B cell (primary cell): ENCODE measurements at regions not wholly inside any gene's neighbourhood (a gene's known extent, or its start where the extent isn't known, plus 50 kb on each side); places are given as distances from the start of the nearest gene placed in this dataset.

ENCODE experiments used
- ATAC-seq: fragments of 200-7000 bp; cut with Tn5 transposase; one replicate; pipeline ENCODE4 v1.10.0; 2021; ENCODE audit warnings: low read depth, mild to moderate bottlenecking, moderate number of reproducible peaks, moderate library complexity
- CTCF ChIA-PET: fragments of 350-600 bp; sonication (Branson Sonifier 250); formaldehyde crosslinking; loops from one replicate; lab custom pipeline; 2021; ENCODE audit warnings: antibody characterized with exemption, inconsistent platforms; lab: Charles Lee
- POLR2A ChIA-PET: fragments of 350-600 bp; sonication (Branson Sonifier 250); formaldehyde crosslinking; loops from one replicate; lab custom pipeline; 2021; ENCODE audit warnings: antibody characterized with exemption; lab: Charles Lee
- DNase-seq: peaks from one replicate; pipeline ENCODE4 v3.0.0; 2013
- H2AFZ ChIP-seq: 2 replicates; pipeline ENCODE4 v1.6.1; 2012; ENCODE audit warnings: mild to moderate bottlenecking, low read depth, low read length; ENCODE audit not compliant: insufficient read depth, poor library complexity, severe bottlenecking
- H3K27ac ChIP-seq, 2 donors: 1 replicate in 1 of 2; 2 replicates in 1 of 2; pipeline ENCODE4 v1.5.1; 2012 to 2013; ENCODE audit warnings: low read length in 2 of 2, mild to moderate bottlenecking in 2 of 2, moderate library complexity in 1 of 2
- H3K27me3 ChIP-seq, 4 experiments: fragments of 200-600 bp in 1 of 4; sonication (generic) in 1 of 4; replicated peaks in 1 of 4; 1 replicate in 2 of 4; 2 replicates in 2 of 4; pipeline versions ENCODE4 v1.6.1 to v1.7.0; 2013 to 2016; ENCODE audit warnings: low read length in 3 of 4, mild to moderate bottlenecking in 2 of 4, mixed read lengths in 1 of 4, moderate library complexity in 1 of 4; ENCODE audit not compliant: insufficient read depth in 4 of 4, control insufficient read depth in 3 of 4; ENCODE audit errors: control extremely low read depth in 1 of 4
- H3K36me3 ChIP-seq, 2 experiments: replicated peaks in 1 of 2; 1 replicate in 1 of 2; 2 replicates in 1 of 2; pipeline versions ENCODE4 v1.6.1 to v1.7.1; 2013; ENCODE audit warnings: low read length in 1 of 2; ENCODE audit not compliant: insufficient read depth in 2 of 2, control insufficient read depth in 1 of 2; ENCODE audit errors: control extremely low read depth in 1 of 2, extremely low read depth in 1 of 2
- H3K4me1 ChIP-seq, 2 donors: fragments of 200-600 bp in 1 of 2; sonication (generic) in 1 of 2; 1 replicate in 1 of 2; 2 replicates in 1 of 2; pipeline versions ENCODE4 v1.5.1 to v1.6.1; 2013 to 2017; ENCODE audit warnings: low read length in 2 of 2; ENCODE audit not compliant: control insufficient read depth in 2 of 2, insufficient read depth in 2 of 2
- H3K4me2 ChIP-seq: replicated peaks from 2 replicates; pipeline ENCODE3; 2012; ENCODE audit warnings: mild to moderate bottlenecking, low read depth, low read length; ENCODE audit not compliant: poor library complexity, severe bottlenecking
- H3K4me3 ChIP-seq, 5 experiments: fragments of 200-600 bp in 1 of 5; sonication (generic) in 1 of 5; 1 replicate in 3 of 5; 2 replicates in 2 of 5; pipeline versions ENCODE4 v1.5.1 to v1.7.0; 2011 to 2016; ENCODE audit warnings: low read length in 4 of 5, mild to moderate bottlenecking in 4 of 5, low read depth in 2 of 5, control low read depth in 1 of 5, moderate library complexity in 1 of 5; ENCODE audit not compliant: insufficient read depth in 1 of 5; ENCODE audit errors: control extremely low read depth in 1 of 5, extremely low read depth in 1 of 5
- H3K79me2 ChIP-seq: fragments of 200-600 bp; sonication (generic); one replicate; pipeline ENCODE4 v1.6.0; 2016; ENCODE audit warnings: low read length; ENCODE audit not compliant: control insufficient read depth, insufficient read depth
- H3K9ac ChIP-seq: fragments of 200-600 bp; sonication (generic); 2 replicates; pipeline ENCODE4 v1.6.1; 2017; ENCODE audit warnings: mild to moderate bottlenecking, low read length, moderate library complexity
- H3K9me3 ChIP-seq, 3 donors: one replicate each; pipeline versions ENCODE4 v1.6.1 to v1.7.1; 2013; ENCODE audit warnings: low read length in 2 of 3; ENCODE audit not compliant: control insufficient read depth in 2 of 3, insufficient read depth in 1 of 3; ENCODE audit errors: control extremely low read depth in 1 of 3
- H4K20me1 ChIP-seq: 2 replicates; pipeline ENCODE4 v1.6.0; 2012; ENCODE audit warnings: mild to moderate bottlenecking, low read length; ENCODE audit not compliant: insufficient read depth, control insufficient read depth, poor library complexity, severe bottlenecking
- H3K27ac Mint-ChIP-seq: one replicate; pipeline ENCODE4 v1.8.0; 2021; ENCODE audit warnings: mixed read lengths
- H3K27me3 Mint-ChIP-seq: one replicate; pipeline ENCODE4 v1.8.0; 2021; ENCODE audit warnings: mixed read lengths
- H3K4me1 Mint-ChIP-seq: one replicate; pipeline ENCODE4 v1.8.0; 2021; ENCODE audit warnings: mixed read lengths
- H3K4me3 Mint-ChIP-seq: one replicate; pipeline ENCODE4 v1.8.0; 2021; ENCODE audit warnings: mixed read lengths
- H3K9me3 Mint-ChIP-seq: one replicate; pipeline ENCODE4 v1.8.0; 2022; ENCODE audit warnings: mixed read lengths; ENCODE audit not compliant: insufficient read depth
- CTCF ChIP-seq: fragments of 200-600 bp; IDR thresholded peaks from one replicate; pipeline ENCODE4 v1.8.0; 2022; ENCODE audit warnings: antibody characterized with exemption, mild to moderate bottlenecking
- EZH2 ChIP-seq: IDR thresholded peaks from 2 replicates; pipeline ENCODE4 v1.6.1; 2012; ENCODE audit warnings: borderline replicate concordance, low read depth, mild to moderate bottlenecking, moderate library complexity, low read length; ENCODE audit not compliant: insufficient read depth, poor library complexity, severe bottlenecking
- WGBS: methylation state at CpG from one replicate; pipeline ENCODE4 v1.1.5; 2013; ENCODE audit warnings: missing lambda C conversion rate; ENCODE audit not compliant: insufficient coverage; 5-methylcytosine and 5-hydroxymethylcytosine counted together
- intact Hi-C: fragments of 100-400 bp; cut with micrococcal nuclease; formaldehyde crosslinking; loops from one replicate; pipeline ENCODE4 v1.10.0; 2022

DNA sequence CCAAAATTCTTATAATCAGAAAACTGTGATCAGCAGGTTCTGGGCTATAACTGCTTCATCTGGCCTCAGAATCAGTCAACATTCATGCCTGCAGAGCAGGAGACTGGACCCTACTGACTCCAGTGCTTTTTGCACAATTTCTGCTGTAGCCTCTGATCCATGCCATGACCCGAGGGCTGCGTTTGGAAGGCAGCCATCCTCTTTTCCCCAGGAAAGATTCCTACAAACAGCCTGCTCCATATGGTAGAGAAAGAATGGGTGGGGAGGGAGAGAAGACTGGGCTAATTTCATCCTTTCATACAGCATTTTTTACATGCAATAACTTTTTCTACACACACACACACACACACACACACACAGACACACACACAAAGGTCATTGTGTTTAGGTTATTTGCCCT, 133.0 kb upstream of the MMADHC start:
- H3K4me3 ChIP-seq, result no peak overlapping the region
- H3K36me3 ChIP-seq, result no peaks in the 10 kb centered on the region
- no peak overlapping the region for H3K9ac ChIP-seq
- DNase-seq (no peak), ATAC-seq (no peak)
- no peaks in the 10 kb centered on the region for H3K9me3 ChIP-seq
- H3K27me3 Mint-ChIP-seq, result no peaks in the 10 kb centered on the region
- ChIA-PET POLR2A (no interaction called here), CTCF (no interaction called here)
- no peaks in the 10 kb centered on the region for H4K20me1 ChIP-seq
- no peaks in the 10 kb centered on the region for H3K27me3 ChIP-seq
- no peaks in the 10 kb centered on the region for H3K9me3 Mint-ChIP-seq
- WGBS, result no CpG with 5 or more reads among the region's 2 CpGs
- H2AFZ ChIP-seq, result no peak overlapping the region
- H3K27ac Mint-ChIP-seq, result no peak overlapping the region
- intact Hi-C loops, result no loop called here
- H3K4me1 ChIP-seq, result no peaks in the 10 kb centered on the region
- no peak overlapping the region for H3K4me2 ChIP-seq
- no peaks in the 10 kb centered on the region for H3K79me2 ChIP-seq
- no peak overlapping the region for H3K27ac ChIP-seq
- TF ChIP-seq EZH2 (no peak), CTCF (no peak)
- no peaks in the 10 kb centered on the region for H3K4me1 Mint-ChIP-seq
- H3K4me3 Mint-ChIP-seq, result no peak overlapping the region

- ChIA-PET CTCF (no interaction called here), POLR2A (no interaction called here)
- intact Hi-C loops, result no loop called here
- no peaks in the 10 kb centered on the region for H3K27me3 ChIP-seq
- no peak for DNase-seq
- H3K9me3 ChIP-seq, result no peaks in the 10 kb centered on the region
- no peaks in the 10 kb centered on the region for H3K9me3 Mint-ChIP-seq
- H4K20me1 ChIP-seq, result no peaks in the 10 kb centered on the region
- WGBS, result 83% methylated on average over 2 of the region's 3 CpGs
- H3K4me3 Mint-ChIP-seq, result no peak overlapping the region
- no peaks in the 10 kb centered on the region for H3K79me2 ChIP-seq
- TF ChIP-seq EZH2 (no peak), CTCF (no peak)
- no peak overlapping the region for H3K4me3 ChIP-seq
- no peak overlapping the region for H3K27ac ChIP-seq
- H3K4me2 ChIP-seq, result no peak overlapping the region
- H3K27me3 Mint-ChIP-seq, result no peaks in the 10 kb centered on the region
- H2AFZ ChIP-seq, result no peak overlapping the region
- H3K36me3 ChIP-seq, result no peaks in the 10 kb centered on the region
- no peak overlapping the region for H3K27ac Mint-ChIP-seq
- H3K4me1 Mint-ChIP-seq, result no peaks in the 10 kb centered on the region
- no peak overlapping the region for H3K9ac ChIP-seq
- ATAC-seq, result no peak
- no peaks in the 10 kb centered on the region for H3K4me1 ChIP-seq
These were observed 132.1 kb upstream of the MMADHC start for GRCh38 chr2:149719695-149720094.
